ENCODE measurements at regions not wholly inside any gene's neighbourhood (a gene's known extent, or its start where the extent isn't known, plus 50 kb on each side); places are given as distances from the start of the nearest gene placed in this dataset.

DNA sequence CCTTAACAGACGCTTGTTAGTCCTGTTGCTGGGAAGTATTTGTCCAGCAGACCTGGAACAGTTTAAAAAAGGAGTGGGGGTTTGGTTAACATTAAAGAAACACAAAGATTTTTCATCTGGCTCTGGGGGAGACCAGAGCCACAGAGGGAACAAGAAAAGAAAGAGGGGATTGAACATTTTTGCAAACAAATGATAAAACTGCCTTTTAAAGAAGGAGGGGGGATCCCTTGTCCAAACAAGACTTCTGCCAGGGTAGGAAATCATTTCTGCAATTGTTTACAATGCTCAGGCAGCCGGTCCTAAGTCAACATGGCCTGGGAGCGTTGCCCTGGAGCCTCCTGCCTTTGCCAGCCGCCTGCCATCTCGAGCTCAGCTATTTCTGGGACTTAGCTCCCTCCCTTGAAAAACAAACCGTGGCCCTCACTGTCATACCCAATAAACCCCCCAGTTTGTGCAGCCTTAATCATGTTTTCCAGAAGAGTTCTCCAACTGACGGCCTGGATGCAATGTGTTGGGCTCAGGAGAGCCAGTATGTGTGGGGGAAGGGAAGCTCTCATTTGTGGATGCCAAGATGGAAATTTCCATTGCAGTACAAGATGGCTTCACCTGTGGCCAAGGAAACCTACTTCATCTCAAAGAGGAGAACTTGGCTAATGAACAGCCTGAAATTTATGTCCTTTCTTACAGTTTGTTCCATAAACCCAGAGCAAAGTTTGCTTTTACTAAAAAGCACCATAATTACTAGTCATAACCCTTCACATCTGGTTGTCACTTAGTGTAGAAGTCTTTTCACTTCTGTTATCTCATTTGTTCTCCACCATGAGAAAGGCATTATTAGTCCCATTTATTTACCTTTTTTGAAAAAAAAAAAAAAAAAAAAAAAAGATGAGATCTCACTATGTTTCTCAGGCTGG lies 75.9 kb upstream of the RNU6-1 start:
- no peaks in the 10 kb centered on the region for H3F3A ChIP-seq (replicated peaks; ENCODE audit: low read depth)
- Mint-ChIP-seq H3K4me1 (peaks cover 22% of the 10 kb centered on the region), H3K27ac (peak overlapping the region; percentile 69), H3K4me3 (peak overlapping the region; percentile 14; the same call in 2 of the 3 replicates), H3K9me3 (peaks cover 22% of the 10 kb centered on the region), H3K27me3 (ENCODE audit: insufficient read depth, low read depth, poor library complexity) (peaks cover 10% of the 10 kb centered on the region), H3K36me3 (ENCODE audit: low read depth) (peaks cover 8% of the 10 kb centered on the region)
- H4K20me1 ChIP-seq (replicated peaks; ENCODE audit: insufficient read depth): no peaks in the 10 kb centered on the region
- H3K4me1 ChIP-seq (ENCODE audit: insufficient read depth): peaks cover 26% of the 10 kb centered on the region
- no peak overlapping the region for H3K27ac ChIP-seq (ENCODE audit: low read depth)
- peak overlapping the region; percentile 15; the same call in 1 of the 2 replicates for H3K4me3 ChIP-seq
- ATAC-seq (peak; percentile 41), DNase-seq (ENCODE audit: low spot score) (peak; percentile 56)
- peaks cover 3% of the 10 kb centered on the region for H3K36me3 ChIP-seq (ENCODE audit: insufficient read depth)
- no peaks in the 10 kb centered on the region for H3K9me2 ChIP-seq (ENCODE audit: insufficient read depth)
- peak overlapping the region; percentile 94 for H2AFZ ChIP-seq
- H3K27me3 ChIP-seq (ENCODE audit: insufficient read depth): no peaks in the 10 kb centered on the region
- no peak for TF ChIP-seq ETS1 (IDR thresholded peaks at IDR 0.05)
- TF ChIP-seq NANOG (IDR thresholded peaks at IDR 0.05; ENCODE audit: borderline replicate concordance): no peak
- TF ChIP-seq ZNF331 (CRISPR knock-in tag; IDR thresholded peaks at IDR 0.05; ENCODE audit: low read depth): no peak
- TF ChIP-seq REST (IDR thresholded peaks at IDR 0.05; ENCODE audit: unreplicated experiment): no peak
- TF ChIP-seq, protein P1, sequence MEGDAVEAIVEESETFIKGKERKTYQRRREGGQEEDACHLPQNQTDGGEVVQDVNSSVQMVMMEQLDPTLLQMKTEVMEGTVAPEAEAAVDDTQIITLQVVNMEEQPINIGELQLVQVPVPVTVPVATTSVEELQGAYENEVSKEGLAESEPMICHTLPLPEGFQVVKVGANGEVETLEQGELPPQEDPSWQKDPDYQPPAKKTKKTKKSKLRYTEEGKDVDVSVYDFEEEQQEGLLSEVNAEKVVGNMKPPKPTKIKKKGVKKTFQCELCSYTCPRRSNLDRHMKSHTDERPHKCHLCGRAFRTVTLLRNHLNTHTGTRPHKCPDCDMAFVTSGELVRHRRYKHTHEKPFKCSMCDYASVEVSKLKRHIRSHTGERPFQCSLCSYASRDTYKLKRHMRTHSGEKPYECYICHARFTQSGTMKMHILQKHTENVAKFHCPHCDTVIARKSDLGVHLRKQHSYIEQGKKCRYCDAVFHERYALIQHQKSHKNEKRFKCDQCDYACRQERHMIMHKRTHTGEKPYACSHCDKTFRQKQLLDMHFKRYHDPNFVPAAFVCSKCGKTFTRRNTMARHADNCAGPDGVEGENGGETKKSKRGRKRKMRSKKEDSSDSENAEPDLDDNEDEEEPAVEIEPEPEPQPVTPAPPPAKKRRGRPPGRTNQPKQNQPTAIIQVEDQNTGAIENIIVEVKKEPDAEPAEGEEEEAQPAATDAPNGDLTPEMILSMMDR (conservative IDR thresholded peaks at IDR 0.05; ENCODE audit: low read depth in 2 of 2): no peak
- TF ChIP-seq EZH2phosphoT487 (IDR thresholded peaks at IDR 0.05; ENCODE audit: unreplicated experiment): no peak
- no peak for TF ChIP-seq STAT1 (IDR thresholded peaks at IDR 0.05; ENCODE audit: unreplicated experiment)
- no peak for TF ChIP-seq POLR2AphosphoS5 (IDR thresholded peaks at IDR 0.05; ENCODE audit: low read depth)
- TF ChIP-seq EZH2 (IDR thresholded peaks at IDR 0.05; ENCODE audit: low read depth, unreplicated experiment): no peak
- H3K79me2 ChIP-seq (replicated peaks; ENCODE audit: insufficient read depth): no peaks in the 10 kb centered on the region
- H3K4me2 ChIP-seq: peak overlapping the region; percentile 71
